Chondrocyte (in vitro differentiated cells): ENCODE measurements at regions not wholly inside any gene's neighbourhood (a gene's known extent, or its start where the extent isn't known, plus 50 kb on each side); places are given as distances from the start of the nearest gene placed in this dataset.

ENCODE experiments used
- DNase-seq: peaks from one replicate; pipeline ENCODE4 v3.0.0; 2021; ENCODE audit warnings: mixed read lengths, low spot score
- H3K27ac Mint-ChIP-seq: one replicate; pipeline ENCODE4 v1.8.0; 2021; ENCODE audit warnings: mild to moderate bottlenecking, moderate library complexity, mixed read lengths; ENCODE audit not compliant: unreplicated experiment
- H3K27me3 Mint-ChIP-seq: 2 replicates; pipeline ENCODE4 v1.8.0; 2021; ENCODE audit warnings: low read depth, mixed read lengths
- H3K36me3 Mint-ChIP-seq: 2 replicates; pipeline ENCODE4 v1.8.0; 2021; ENCODE audit warnings: low read depth, mixed read lengths
- H3K4me1 Mint-ChIP-seq: 2 replicates; pipeline ENCODE4 v1.8.0; 2021; ENCODE audit warnings: low read depth, mild to moderate bottlenecking, mixed read lengths
- H3K4me3 Mint-ChIP-seq: one replicate; pipeline ENCODE4 v1.8.0; 2021; ENCODE audit warnings: mild to moderate bottlenecking, moderate library complexity, mixed read lengths; ENCODE audit not compliant: unreplicated experiment
- H3K9me3 Mint-ChIP-seq: 2 replicates; pipeline ENCODE4 v1.8.0; 2021; ENCODE audit warnings: low read depth, mixed read lengths
- TF ChIP-seq, protein P1 (sequence below): fragments of 200-600 bp; sonication (generic); IDR thresholded peaks from 2 replicates; pipeline ENCODE4 v1.5.0; 2021; ENCODE audit warnings: antibody characterized with exemption, mild to moderate bottlenecking, moderate library complexity

DNA sequence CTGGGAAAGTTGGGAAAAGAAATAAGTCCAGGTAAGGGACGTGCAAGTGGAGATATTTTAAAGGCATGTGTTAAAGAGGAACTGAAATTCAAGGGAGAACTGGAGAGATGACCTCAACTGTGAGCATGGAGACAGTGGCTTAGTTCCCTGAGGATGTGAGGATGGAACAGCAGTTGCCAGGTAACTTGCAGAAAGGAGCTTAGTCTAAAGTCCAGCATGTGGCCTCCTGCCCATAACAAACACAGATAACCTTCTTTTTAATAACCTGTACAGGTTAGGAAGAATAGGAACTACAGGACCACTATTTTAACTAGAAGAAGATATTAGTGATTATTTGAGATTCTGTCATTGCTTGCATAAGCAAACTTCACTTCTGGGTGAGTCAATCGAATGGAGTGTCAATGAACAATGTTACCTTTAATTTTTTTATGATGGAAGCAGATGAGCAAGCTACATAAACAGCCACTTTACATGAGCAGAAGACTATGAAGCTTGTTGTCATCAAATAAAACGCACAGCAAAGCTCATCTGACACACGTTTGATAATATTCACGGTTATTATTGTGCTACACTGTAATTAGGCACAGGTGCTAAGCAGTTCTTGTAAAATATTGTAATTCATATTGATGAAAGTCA is 291.7 kb upstream of the DDHD1 start:
- H3K27me3 Mint-ChIP-seq = no peaks in the 10 kb centered on the region
- no peaks in the 10 kb centered on the region for H3K4me1 Mint-ChIP-seq
- H3K27ac Mint-ChIP-seq = no peak overlapping the region
- H3K9me3 Mint-ChIP-seq = no peaks in the 10 kb centered on the region
- H3K36me3 Mint-ChIP-seq = no peaks in the 10 kb centered on the region
- DNase-seq = no peak
- TF ChIP-seq, protein P1, sequence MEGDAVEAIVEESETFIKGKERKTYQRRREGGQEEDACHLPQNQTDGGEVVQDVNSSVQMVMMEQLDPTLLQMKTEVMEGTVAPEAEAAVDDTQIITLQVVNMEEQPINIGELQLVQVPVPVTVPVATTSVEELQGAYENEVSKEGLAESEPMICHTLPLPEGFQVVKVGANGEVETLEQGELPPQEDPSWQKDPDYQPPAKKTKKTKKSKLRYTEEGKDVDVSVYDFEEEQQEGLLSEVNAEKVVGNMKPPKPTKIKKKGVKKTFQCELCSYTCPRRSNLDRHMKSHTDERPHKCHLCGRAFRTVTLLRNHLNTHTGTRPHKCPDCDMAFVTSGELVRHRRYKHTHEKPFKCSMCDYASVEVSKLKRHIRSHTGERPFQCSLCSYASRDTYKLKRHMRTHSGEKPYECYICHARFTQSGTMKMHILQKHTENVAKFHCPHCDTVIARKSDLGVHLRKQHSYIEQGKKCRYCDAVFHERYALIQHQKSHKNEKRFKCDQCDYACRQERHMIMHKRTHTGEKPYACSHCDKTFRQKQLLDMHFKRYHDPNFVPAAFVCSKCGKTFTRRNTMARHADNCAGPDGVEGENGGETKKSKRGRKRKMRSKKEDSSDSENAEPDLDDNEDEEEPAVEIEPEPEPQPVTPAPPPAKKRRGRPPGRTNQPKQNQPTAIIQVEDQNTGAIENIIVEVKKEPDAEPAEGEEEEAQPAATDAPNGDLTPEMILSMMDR = no peak
- no peak overlapping the region for H3K4me3 Mint-ChIP-seq

DNA sequence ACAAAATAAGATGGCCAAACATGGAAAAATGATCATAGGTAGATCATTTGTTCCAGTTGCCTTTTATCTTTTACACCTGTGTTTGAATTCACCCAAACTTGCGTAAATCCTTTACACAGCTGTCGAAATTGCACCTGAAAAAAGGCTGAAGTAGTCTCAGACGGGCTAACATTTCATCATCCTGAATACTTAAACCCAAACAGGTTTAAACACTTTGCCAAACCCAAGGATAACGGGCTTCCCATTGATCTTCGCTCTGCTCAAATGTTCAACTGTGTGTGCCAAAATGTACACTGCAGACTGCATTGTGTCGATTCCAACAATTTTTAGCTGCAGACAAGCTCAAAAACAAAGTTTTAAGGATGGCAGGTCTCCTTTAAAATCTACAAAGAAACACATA is 288.7 kb upstream of the DDHD1 start:
- Mint-ChIP-seq H3K27ac (no peak overlapping the region), H3K4me3 (no peak overlapping the region), H3K27me3 (peaks cover 1% of the 10 kb centered on the region), H3K4me1 (no peaks in the 10 kb centered on the region), H3K9me3 (no peaks in the 10 kb centered on the region), H3K36me3 (peaks cover 1% of the 10 kb centered on the region)
- DNase-seq = no peak
- TF ChIP-seq, protein P1 = no peak

DNA sequence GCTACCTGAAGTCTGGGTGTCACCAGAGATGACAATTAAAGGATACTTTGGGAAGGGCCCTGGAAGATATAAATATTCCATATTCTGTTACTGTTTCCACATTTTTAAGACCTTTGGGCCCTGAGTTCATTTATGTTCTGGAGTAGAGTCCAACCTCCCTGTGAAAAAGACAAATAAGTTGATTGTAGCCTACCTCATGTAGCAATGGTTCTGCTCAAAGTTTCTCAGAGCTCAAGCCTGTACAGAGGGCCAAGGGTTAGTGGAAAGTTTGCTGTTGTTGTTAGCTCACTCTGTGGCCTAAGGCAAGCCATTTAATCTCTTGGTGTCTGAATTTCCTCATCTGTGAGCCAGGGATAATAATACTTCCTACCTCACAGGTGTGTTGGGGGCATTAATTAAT is 284.7 kb upstream of the DDHD1 start:
- peaks cover 3% of the 10 kb centered on the region for H3K36me3 Mint-ChIP-seq
- H3K27me3 Mint-ChIP-seq = peaks cover 3% of the 10 kb centered on the region
- no peak for DNase-seq
- H3K27ac Mint-ChIP-seq = no peak overlapping the region
- H3K4me1 Mint-ChIP-seq = no peaks in the 10 kb centered on the region
- peaks cover 4% of the 10 kb centered on the region for H3K9me3 Mint-ChIP-seq
- TF ChIP-seq, protein P1 = no peak
- H3K4me3 Mint-ChIP-seq = no peak overlapping the region

DNA sequence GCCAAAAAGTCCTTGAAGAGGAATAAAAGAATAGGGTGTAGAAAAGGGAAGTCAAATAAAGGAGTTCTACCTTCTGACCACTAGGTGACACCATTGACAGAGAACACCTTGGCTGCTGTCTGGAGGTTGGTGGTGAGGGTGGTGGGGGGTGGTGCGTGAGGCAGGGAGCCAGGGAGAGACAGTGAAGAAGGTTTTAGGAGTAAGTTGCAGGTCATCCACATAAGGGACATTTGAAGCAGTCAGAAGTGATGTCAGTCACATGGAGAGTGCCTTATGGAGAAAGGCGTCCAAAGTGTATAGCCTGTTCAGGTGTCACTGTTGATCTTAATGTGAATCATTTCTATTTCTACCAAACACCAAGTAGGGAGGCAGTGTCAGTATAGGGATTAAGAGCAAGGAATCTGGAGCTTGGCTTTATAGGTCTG is 279.3 kb upstream of the DDHD1 start:
- H3K27ac Mint-ChIP-seq = no peak overlapping the region
- DNase-seq = no peak
- peaks cover 1% of the 10 kb centered on the region for H3K36me3 Mint-ChIP-seq
- TF ChIP-seq, protein P1 = peak; percentile 85
- no peak overlapping the region for H3K4me3 Mint-ChIP-seq
- peaks cover 4% of the 10 kb centered on the region for H3K9me3 Mint-ChIP-seq
- peaks cover 3% of the 10 kb centered on the region for H3K27me3 Mint-ChIP-seq
- H3K4me1 Mint-ChIP-seq = no peaks in the 10 kb centered on the region

DNA sequence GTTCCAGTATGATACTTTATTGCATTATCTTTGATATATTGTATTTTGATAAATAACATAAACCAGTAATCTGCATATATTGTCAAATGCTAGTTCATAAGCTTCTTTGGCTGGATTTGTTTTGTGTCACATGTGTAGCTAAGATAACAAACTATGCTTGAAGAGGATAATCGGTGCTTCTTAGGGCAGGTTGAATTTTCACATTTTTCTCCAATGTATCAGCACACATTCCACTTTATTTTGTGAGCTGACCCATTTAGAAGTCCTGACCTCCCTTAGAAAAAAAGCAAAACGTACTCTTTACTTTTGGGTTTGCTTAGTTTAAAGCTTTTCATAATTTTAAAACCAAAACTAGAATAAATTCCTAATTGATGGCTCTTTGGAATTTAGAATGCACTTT is 277.7 kb upstream of the DDHD1 start:
- Mint-ChIP-seq H3K9me3 (peaks cover 13% of the 10 kb centered on the region), H3K27me3 (no peaks in the 10 kb centered on the region), H3K4me3 (no peak overlapping the region), H3K4me1 (no peaks in the 10 kb centered on the region), H3K27ac (no peak overlapping the region), H3K36me3 (peaks cover 3% of the 10 kb centered on the region)
- TF ChIP-seq, protein P1 = no peak
- DNase-seq = no peak
